ENCODE measurements at regions not wholly inside any gene's neighbourhood (a gene's known extent, or its start where the extent isn't known, plus 50 kb on each side); places are given as distances from the start of the nearest gene placed in this dataset.

- TF ChIP-seq CTCF (conservative IDR thresholded peaks at IDR 0.05; ENCODE audit: low read depth, low read length): no peak
Measured at GRCh38 chr16:58820411-58820810, 86.3 kb upstream of the GOT2 start.

GRCh38 chr16:58815181-58815888 lies 81.2 kb upstream of the GOT2 start:
- no peak overlapping the region for H3K4me3 ChIP-seq (ENCODE audit: low read length)
- TF ChIP-seq CTCF (conservative IDR thresholded peaks at IDR 0.05; ENCODE audit: low read depth, low read length): no peak
- no peak for DNase-seq (ENCODE audit: low read depth)

More at GRCh38 chr16:58820411-58820810, 86.3 kb upstream of the GOT2 start:
- no peak overlapping the region for H3K4me3 ChIP-seq (ENCODE audit: low read length)
- DNase-seq (ENCODE audit: low read depth): no peak

DNA sequence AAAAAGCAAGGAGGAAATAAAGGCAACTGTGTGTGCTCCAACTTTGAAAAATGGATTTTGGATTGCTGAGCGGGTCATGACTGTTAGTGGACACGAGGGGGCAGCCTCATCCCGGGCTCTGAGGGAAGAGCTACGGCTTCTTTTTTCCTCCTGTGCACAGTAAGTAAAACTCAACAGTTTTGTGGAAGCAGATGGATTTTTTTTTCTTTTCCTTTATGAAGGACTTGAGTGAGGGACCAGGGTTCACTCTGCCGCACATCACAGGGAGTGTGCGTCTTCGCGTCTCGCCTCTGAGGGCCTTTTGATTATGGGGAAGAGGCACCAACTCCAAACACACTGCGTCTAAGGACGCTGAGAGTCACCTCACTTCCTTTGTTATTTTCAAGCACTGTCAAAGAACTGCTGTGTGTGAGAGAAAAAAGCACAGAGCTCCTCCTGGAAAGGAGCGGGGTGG lies 80.3 kb upstream of the GOT2 start:
- TF ChIP-seq CTCF (conservative IDR thresholded peaks at IDR 0.05; ENCODE audit: low read depth, low read length): peak; percentile 91
- H3K4me3 ChIP-seq (ENCODE audit: low read length): peak overlapping the region; percentile 52
- no peak for DNase-seq (ENCODE audit: low read depth)

GRCh38 chr16:58809213-58809612 lies 75.1 kb upstream of the GOT2 start:
- H3K4me3 ChIP-seq (ENCODE audit: low read length): no peak overlapping the region
- no peak for TF ChIP-seq CTCF (conservative IDR thresholded peaks at IDR 0.05; ENCODE audit: low read depth, low read length)
- no peak for DNase-seq (ENCODE audit: low read depth)

DNA sequence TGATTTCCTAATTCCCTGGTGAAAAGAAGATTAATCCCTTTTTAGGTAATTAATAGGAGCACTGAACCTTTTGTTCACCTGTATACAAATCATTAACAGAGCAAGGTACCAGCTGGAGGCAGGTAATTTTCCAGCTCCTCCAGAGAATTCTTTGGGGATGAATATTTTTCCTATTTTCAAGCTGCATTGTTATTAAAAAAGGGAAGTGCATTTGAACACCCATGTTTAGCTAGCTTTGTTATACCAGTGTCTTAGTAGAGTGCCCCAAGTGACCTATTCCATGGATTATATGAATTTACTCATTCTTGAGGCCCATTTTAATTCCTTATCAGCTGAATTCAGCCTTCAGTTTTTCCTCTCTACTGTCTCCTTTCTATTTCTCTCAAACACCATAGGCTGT lies 73.2 kb upstream of the GOT2 start:
- TF ChIP-seq CTCF (conservative IDR thresholded peaks at IDR 0.05; ENCODE audit: low read depth, low read length): no peak
- H3K4me3 ChIP-seq (ENCODE audit: low read length): no peak overlapping the region
- no peak for DNase-seq (ENCODE audit: low read depth)

GRCh38 chr16:58801838-58802237 lies 67.7 kb upstream of the GOT2 start:
- no peak for TF ChIP-seq CTCF (conservative IDR thresholded peaks at IDR 0.05; ENCODE audit: low read depth, low read length)

GRCh38 chr16:58797137-58797801 lies 63.2 kb upstream of the GOT2 start:
- DNase-seq (ENCODE audit: low read depth): no peak
- TF ChIP-seq CTCF (conservative IDR thresholded peaks at IDR 0.05; ENCODE audit: low read depth, low read length): no peak

More at GRCh38 chr16:58801838-58802237, 67.7 kb upstream of the GOT2 start:
- no peak overlapping the region for H3K4me3 ChIP-seq (ENCODE audit: low read length)
- DNase-seq (ENCODE audit: low read depth): no peak

More at GRCh38 chr16:58797137-58797801, 63.2 kb upstream of the GOT2 start:
- H3K4me3 ChIP-seq (ENCODE audit: low read length): no peak overlapping the region
